Right renal cortex interstitium (tissue), 3 donors: ENCODE measurements at regions not wholly inside any gene's neighbourhood (a gene's known extent, or its start where the extent isn't known, plus 50 kb on each side); places are given as distances from the start of the nearest gene placed in this dataset.

Source experiments
- DNase-seq, 3 donors: peaks; one replicate each; pipeline ENCODE4 v3.0.0-alpha.2; 2013; ENCODE audit warnings: low read depth in 3 of 3, low spot score in 2 of 3

DNA sequence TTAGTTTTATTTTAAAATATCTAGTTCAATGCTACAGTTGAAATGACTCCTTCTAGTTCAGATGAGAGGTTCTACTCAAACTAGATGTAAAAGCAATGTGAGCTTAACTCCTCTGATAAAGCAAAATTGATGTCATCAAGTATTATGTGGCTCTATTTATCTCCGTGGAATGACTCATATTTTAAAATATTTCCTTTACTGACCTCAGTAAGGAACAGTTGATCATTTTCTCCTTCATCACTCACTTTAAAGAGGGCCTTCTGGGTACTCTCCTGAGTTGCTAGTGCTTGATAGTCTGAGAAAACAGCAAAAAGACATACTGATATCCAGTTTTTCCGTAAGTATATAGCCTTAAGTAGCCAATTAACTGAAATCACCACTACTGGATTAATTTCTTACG, 1099.3 kb downstream of the ROBO2 start:
- DNase-seq = no peak

DNA sequence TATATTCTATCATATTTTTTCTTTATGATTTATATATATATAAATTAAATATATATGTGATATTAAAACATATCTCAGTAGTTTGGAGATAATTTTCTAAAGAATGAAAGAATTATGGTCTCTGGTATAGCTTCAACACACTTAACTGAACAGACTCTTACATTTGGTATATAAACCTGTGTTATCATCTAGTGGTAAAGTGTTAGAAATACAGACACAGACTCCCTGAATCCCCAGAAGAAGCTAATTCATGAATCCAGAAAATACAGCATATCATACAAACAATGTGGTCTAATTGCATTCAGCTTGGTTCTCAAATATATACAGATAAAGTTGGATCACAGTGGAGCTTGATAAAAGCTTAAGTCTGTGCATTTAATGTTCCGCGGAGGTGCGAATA, 1100.4 kb downstream of the ROBO2 start:
- no peak for DNase-seq

DNA sequence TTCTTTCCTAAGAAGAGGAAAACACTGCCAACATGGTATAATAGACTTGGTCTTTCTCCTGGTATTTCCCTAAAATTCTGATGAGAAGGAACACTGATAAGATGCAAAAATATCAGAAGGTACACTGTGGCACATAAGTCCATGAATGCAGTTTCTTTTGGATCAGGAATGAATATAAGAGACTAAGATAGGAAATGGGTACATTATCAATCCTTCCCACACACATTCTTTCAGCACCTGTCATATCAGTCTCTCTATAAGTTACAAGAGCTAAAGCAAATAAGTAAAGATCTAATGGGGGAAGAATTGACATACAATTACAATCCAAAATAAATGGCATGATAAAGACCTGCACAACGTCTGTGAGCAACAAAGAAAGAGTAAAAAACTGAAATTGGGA, 1101.0 kb downstream of the ROBO2 start:
- no peak for DNase-seq

DNA sequence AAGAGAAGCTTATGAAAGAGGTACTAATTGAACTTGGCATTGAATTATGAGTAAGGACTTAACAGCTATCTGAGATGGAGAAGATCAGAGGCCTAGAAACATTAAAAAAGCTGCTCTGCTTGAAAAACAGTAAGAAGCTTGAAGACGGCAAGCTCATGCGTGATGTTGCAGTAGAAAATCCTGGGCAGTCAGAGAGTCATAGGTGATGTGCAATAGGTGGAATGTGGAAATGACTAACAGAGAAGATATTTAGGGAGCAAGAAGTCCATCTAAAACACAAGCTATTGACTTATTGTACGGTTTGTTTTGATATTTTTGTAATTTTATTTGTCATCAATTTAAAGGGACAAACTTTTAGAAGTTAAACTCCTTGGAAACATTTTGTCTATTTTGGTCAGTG, 1101.4 kb downstream of the ROBO2 start:
- no peak for DNase-seq

DNA sequence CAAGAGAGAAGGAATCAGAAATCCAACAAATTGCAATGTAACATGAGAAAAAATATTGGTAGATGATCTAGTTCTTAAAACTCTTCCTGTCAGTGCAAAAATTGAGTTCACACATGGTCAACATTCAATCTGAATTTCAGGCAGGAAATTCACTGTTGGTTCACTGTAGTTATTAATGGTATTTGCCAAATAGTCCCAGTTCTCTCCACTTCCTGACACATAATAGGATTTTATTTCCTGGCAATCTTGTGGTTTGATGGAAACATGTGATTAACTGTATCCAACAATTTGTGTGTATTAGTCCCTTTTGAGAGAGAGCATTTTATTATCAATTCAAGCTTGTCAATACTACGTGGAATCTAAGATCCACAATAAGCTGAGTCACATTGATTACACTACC, 1103.1 kb downstream of the ROBO2 start:
- DNase-seq = no peak

DNA sequence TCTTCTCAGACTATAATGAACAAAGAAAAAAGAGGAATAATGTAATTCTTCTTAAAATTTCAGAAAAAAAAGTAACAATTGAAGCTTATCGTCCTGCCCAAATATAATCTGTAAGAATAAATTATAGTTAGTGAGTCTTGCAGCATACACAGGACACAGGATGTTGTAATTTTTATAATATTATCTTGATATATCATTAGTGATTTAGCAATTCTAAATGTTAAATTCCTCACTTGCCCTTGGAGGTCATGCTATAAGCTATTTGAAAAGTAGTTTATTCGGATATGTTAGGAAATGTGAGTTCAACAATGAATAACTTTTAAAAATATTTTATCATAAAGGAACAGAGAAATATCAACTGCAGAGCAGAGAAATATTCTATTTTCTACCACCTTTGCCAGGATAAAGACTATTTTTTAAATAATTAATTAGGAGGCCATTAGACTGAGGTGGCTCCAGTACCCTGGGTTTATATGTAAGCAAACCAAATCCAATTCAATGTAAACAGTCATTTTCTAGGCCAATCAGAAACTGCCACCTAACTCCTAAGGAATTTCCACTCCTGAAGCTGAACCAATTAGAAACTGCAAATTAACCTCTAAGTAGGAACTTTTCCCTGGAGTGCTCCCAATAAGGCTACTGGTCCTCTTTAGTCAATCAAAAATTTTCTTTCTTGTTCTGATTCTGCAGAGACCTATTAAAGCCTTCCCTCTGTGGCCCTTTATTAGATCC, 1109.3 kb downstream of the ROBO2 start:
- DNase-seq = no peak

DNA sequence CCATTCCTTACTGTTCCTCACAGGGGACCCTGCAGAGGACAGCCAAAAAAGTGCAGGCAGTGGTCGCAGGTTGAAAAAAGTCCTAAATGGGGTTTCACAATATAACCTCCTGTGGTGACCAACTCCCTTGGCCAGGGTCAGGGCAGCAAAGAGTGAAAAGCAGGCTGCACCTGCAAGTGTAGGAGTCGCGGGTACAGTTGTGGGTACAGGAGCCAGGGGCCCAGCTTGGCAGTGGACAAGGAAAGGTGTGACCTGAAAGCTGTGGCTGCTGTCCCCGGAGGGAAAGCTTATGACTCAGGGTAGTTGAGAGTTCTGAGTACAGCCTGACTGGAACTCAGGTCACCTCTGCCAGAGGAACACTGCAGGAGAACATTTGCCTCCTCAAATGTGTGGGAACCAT, 1114.1 kb downstream of the ROBO2 start:
- DNase-seq = no peak

DNA sequence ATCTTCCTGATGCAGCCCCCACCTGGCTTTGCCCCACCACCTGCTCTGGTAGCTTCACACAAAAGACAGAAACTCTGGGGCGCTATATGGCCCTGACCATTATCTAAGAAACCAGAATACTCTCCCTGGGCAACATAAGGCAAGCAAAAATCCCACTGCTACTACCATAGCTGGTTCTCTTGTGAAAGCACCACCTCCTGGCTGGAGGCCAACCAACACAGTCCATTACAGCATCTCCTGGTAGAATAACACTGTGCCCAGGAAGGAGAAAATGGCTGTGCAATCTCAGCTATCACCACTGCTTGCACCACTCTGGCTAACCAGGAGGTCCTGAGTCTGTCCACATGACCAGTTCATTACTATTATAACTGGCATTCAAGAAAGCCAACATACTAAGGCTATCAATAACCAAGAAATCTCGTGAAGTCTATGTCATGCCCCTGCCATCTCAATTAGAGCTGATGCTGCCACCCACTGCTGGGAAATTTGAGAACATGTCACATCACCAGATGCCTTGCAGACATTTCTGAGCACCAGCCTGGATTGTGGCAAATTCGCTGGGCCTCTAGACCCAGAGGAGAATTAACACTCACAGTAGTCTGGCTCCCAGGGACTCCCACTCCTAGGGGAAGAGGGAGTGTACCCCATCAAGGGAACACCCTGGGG, 1114.8 kb downstream of the ROBO2 start:
- DNase-seq = no peak

DNA sequence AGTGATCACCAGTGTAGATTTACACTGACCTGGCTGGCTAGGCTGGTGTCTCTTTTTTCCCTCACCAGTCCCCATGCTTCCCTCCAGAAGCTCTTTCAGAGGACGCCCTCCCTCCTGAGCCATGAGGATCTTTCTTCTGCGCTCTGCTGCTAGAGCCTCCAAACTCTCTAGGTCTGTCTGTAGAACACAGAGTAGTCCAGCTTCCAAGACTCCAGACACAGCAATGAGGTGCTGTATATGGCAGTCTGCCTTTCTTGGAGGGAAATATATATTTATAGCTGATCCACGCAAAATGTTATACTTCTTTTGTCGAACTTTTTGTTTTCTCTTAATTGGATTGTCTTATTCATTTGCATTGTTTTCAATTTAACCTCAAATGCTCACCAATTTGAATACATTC, 1121.8 kb downstream of the ROBO2 start:
- no peak for DNase-seq

DNA sequence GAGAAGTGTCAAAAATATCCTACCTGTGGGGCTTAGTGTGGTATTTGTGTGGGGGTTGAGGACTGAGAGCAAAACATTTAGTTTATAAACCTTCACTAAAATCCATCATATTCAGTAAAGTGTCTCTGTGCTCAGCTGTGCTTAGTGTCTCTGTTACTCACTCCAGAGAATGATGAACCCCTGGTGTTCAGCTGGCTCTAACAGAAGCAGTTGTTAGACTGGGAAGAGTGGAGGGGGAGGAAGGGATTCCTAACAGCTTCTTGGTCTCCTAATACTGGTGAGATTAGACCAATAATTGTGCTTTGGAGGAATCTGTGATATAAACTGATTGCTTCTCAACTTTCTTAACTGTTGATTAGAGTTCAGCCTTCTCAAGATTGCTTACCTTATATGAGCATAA, 1123.5 kb downstream of the ROBO2 start:
- DNase-seq = no peak

DNA sequence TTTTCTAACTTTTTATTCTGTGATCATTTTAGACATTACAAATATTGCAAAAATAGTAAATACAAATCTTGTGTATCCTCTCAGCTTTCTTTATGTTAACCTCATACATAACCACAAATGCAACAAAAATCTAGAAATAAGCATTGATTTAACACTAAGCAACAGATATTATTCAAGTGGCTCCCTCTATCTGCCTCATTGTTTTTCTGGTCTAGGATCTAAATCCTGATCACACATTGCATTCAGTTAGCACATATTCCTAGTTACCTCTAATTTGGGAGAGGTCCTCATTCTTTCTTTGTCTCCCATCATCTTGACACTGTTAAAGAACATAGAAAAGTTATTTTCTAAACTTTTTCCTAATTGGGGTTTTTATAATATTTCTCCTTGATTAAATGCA, 1126.0 kb downstream of the ROBO2 start:
- DNase-seq = no peak

DNA sequence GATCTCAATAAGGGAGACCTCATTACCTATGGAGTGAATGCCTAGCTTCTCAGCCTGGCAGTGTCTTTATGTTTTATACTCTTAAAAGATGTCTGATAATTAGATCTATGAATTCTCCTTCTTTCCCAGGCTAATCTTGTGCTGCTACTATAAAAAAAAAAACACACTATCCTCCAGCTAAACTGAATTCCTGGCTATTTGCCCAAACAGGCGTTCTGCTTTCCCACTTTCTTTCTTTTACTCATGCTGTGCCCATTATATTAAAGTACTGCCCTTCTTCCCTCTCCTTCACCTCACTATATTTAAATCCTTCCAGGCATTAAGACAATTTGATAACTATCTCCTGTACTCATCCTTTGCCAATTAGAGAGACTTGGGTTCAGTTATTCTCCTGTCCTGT, 1134.9 kb downstream of the ROBO2 start:
- no peak for DNase-seq

DNA sequence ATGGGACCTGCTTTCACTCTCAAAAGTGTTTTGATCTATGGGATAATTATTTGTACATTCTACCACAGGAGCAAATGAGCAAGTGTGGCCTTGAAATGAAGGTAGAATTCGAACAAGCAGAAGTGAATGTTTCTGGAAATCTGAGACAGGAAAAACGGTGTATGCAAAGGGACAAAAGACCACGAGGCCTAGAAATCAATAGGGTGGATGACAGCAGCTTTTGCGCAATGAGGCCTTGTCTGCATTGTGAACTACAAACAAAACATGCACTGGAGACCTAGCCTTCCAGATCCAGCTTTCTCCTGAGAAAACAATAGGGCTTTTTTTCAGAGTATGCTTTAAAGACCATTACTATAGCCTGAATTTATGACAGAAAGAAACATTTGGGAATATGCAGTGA, 1137.0 kb downstream of the ROBO2 start:
- DNase-seq = no peak

DNA sequence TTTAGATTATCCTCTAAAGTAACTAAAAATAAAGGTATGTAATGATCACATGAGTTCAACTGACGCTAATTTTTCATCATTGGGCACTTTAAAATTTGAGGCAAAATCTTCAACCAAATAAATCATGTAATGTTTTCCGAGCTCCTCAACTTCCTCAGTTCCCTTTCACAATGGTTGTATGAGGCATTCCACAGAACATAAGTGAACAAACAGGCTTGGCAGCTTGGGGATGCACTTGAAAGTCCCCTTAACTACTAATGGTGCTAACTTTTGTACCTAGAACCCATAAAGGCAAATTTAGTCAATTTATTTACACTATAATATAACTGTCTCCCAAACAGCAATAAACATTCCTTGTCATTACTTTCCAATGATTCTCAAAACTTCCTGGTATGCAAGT, 1137.9 kb downstream of the ROBO2 start:
- no peak for DNase-seq

DNA sequence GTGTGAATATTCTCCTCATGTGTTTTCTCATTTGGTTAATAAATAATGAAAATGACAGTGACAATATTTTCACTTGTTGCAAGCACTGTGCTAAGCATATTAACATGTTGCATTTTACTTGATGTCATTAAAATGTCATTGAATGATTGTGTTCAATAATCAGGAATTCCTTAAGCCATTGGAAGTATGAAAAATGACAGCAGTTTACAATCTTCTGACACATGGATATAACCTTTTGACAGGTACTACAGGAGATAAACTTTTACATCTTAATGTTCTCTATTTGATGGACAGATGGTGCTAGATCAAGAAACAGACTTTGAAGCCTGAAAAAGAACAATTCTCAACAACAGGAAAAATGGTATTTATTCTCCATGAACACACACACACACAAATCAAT, 1138.3 kb downstream of the ROBO2 start:
- no peak for DNase-seq

DNA sequence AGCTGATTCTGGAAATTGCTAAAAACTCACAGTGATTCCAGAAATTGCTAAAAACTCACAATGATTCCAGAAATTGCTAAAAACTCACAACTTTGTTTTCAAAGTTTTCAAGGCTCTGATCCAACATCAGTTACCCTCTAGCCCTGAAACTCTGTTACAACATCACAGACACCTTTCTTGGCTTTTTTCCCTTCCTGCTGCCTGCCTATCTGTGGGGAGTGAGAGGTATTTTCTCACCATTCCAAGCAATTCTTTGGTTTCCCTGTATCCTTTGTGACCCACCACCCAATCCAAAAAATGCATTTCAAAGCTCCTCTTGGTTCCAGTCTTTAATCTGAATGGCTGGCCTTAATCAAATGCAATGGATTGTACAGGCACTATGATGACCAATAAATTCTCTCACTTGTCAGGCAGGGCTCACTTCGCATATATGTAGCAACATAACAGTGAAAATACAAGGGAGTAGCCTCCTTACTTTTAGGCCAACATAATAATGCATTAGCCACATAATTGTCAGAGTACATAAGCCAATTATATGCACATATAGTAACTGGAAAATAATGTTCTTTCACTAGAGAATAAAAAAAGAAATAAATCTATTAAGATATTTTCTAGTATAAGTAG, 1139.0 kb downstream of the ROBO2 start:
- no peak for DNase-seq

DNA sequence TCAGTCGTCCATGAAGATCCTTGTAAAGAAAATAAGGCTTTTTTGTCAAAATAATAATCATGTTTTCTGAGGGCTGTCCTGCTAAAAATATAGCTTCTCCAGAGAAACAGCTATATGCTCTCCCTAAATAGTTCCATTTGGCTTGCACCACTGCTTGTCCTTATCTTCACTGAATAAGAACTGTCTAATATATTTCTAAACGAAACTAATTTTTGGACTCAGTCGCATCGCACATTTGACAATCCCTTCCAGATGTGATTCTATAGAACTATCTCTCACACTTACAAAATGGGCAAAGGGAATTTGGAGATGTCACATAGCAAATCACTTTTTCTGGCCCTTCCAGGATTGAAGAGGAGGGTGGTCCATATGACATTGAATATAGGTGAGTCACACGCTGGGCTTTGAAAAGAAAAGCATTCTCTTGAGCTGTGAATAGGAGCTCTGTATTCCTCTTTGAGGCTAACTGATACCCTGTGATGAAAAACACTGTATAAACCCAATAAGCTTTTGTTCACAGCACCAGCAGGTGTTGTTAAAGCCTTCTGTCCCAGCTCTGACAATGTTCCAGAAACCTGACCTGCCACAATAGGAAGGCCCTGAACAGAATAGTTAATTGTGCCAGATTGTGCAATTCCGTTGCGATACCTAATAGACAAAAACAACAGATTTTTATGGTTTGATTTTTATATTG, 1144.2 kb downstream of the ROBO2 start:
- DNase-seq = no peak

DNA sequence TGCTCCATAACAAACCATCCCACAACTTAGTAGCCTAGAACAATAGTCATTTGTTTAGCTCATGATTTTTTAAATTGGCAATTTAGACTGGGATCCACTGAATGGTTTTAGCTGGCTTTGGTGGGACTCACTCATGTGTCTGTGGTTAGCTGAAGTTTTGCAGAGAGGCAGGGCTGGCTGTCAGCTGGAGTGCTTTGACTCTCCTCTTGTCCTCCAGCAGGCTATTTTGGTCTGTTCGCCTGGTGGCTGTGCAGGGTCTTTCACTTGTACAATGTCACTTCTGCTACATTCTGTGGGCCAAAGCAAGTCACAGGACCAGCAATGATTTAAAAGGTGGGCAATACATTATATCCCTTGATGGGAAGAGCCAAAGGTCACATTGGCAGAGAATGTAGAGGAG, 1146.5 kb downstream of the ROBO2 start:
- no peak for DNase-seq

DNA sequence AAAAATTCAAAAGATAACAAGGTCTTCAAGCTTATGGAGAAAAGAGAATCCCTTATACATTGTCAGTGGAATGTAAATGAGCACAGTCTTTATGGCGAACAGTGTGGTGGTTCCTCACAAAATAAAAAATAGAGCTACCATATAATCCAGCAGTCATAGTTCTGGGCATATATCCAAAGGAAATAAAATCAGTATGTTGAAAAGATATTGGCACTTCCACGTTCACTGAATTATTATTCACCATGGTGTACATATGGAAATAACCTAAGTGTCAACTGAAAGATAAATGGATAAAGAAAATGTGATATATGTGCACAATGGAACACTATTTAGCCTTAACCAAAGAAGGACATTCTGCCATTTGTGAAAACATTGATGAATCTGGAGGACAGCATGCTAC, 1161.2 kb downstream of the ROBO2 start:
- DNase-seq = no peak

DNA sequence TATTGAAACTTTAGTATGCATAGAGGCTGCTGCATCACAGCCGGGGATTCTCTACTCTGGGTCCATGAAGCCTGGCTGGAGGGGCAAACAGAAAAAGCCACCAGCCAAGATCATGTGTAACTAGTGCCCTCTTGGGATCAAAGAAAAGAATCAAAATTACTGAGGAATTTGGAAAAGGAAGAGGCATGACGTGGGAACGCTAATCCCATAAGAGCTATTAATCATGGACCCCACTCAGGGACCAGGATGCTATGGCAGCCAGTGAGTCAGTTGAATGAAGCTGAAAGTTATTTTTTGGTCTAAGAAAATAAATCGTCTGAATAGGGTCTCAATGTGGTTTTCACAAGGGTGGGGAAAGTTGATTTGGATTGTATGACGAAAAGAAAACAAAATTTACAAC, 1165.1 kb downstream of the ROBO2 start:
- DNase-seq = peak; percentile 21 to 36 (median 30)

DNA sequence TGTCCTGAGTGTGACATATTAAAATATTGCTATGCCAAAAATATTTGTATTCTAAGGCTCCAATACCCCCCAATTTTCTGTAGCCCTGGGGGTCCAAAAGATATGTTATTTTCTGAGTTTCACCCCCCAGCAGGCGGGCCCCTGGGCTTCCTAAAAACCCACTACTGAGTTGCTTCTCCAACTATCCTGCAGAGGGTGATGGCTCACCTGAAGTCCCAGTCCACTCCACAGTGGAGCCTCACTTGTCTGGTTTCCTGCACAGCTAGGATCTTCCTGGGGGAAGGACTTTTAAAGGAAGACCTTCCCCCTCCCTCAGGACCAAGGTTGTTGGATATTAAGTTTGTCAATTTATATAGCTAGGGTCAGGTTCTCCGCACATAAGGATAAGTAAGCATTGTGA, 1181.4 kb downstream of the ROBO2 start:
- DNase-seq = no peak

DNA sequence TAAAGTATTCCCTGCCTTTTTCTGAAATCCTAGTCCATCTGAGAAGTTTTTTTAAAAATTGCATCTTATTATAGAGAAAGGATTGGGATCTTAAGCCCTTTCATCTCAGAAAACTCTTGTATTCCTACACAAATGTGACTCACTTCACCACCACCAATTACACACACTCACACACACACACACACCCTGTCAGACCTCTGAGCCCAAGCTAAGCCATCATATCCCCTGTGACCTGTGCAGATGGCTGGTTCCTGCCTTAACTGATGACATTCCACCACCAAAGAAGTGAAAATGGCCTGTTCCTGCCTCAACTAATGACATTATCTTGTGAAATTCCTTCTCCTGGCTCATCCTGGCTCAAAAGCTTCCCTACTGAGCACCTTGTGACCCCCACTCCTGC, 1181.9 kb downstream of the ROBO2 start:
- no peak for DNase-seq
